SKM-1 (cell line): ENCODE measurements at regions not wholly inside any gene's neighbourhood (a gene's known extent, or its start where the extent isn't known, plus 50 kb on each side); places are given as distances from the start of the nearest gene placed in this dataset.

ENCODE experiments used
- DNase-seq: peaks from one replicate; lab custom pipeline; 2025; ENCODE audit not compliant: unreplicated experiment; lab: John Stamatoyannopoulos, UW

- DNase-seq, result no peak
Measured at GRCh38 chr5:168184103-168184502, 107.3 kb upstream of the WWC1 start.

- DNase-seq, result no peak
Measured at GRCh38 chr5:168186289-168187074, 105.0 kb upstream of the WWC1 start.

GRCh38 chr5:168187614-168188013 lies 103.8 kb upstream of the WWC1 start:
- no peak for DNase-seq

- no peak for DNase-seq
Measured at GRCh38 chr5:168188182-168188581, 103.3 kb upstream of the WWC1 start.

GRCh38 chr5:168192120-168192519 lies 99.3 kb upstream of the WWC1 start:
- DNase-seq, result no peak

GRCh38 chr5:168193493-168194250 lies 97.8 kb upstream of the WWC1 start:
- no peak for DNase-seq

GRCh38 chr5:168195110-168195509 lies 96.3 kb upstream of the WWC1 start:
- DNase-seq, result no peak

GRCh38 chr5:168198359-168198758 lies 93.1 kb upstream of the WWC1 start:
- no peak for DNase-seq

GRCh38 chr5:168202996-168203395 lies 88.4 kb upstream of the WWC1 start:
- no peak for DNase-seq

GRCh38 chr5:168204165-168204564 lies 87.3 kb upstream of the WWC1 start:
- no peak for DNase-seq

GRCh38 chr5:168207450-168208029 lies 83.9 kb upstream of the WWC1 start:
- DNase-seq, result no peak

GRCh38 chr5:168209244-168209995 lies 82.0 kb upstream of the WWC1 start:
- no peak for DNase-seq

- no peak for DNase-seq
Measured at GRCh38 chr5:168209997-168210396, 81.4 kb upstream of the WWC1 start.

- DNase-seq, result no peak
Measured at GRCh38 chr5:168211245-168211644, 80.2 kb upstream of the WWC1 start.

- DNase-seq, result no peak
Measured at GRCh38 chr5:168211936-168212335, 79.5 kb upstream of the WWC1 start.

GRCh38 chr5:168214071-168214470 lies 77.4 kb upstream of the WWC1 start:
- no peak for DNase-seq

GRCh38 chr5:168214886-168215285 lies 76.6 kb upstream of the WWC1 start:
- no peak for DNase-seq

- no peak for DNase-seq
Measured at GRCh38 chr5:168215646-168216045, 75.8 kb upstream of the WWC1 start.

- DNase-seq, result no peak
Measured at GRCh38 chr5:168216989-168217388, 74.5 kb upstream of the WWC1 start.

GRCh38 chr5:168217497-168217896 lies 73.9 kb upstream of the WWC1 start:
- DNase-seq, result no peak

- no peak for DNase-seq
Measured at GRCh38 chr5:168218746-168219145, 72.7 kb upstream of the WWC1 start.
